ENCODE measurements at regions not wholly inside any gene's neighbourhood (a gene's known extent, or its start where the extent isn't known, plus 50 kb on each side); places are given as distances from the start of the nearest gene placed in this dataset.
A peak's percentile ranks its signal among the peaks of the same experiment; 100 is the strongest.

GRCh38 chr5:20145240-20145639 is 157.2 kb upstream of the CDH18 start:
- no peak for DNase-seq (ENCODE audit: low read depth)
- TF ChIP-seq CTCF (IDR thresholded peaks at IDR 0.05; ENCODE audit: low read length, missing control alignments): no peak
- H3K4me3 ChIP-seq (replicated peaks; ENCODE audit: low read depth, low read length): no peak overlapping the region

GRCh38 chr5:20129501-20129900 is 141.5 kb upstream of the CDH18 start:
- no peak for DNase-seq (ENCODE audit: low read depth)
- no peak for TF ChIP-seq CTCF (IDR thresholded peaks at IDR 0.05; ENCODE audit: low read length, missing control alignments)
- no peak overlapping the region for H3K4me3 ChIP-seq (replicated peaks; ENCODE audit: low read depth, low read length)

- TF ChIP-seq CTCF (IDR thresholded peaks at IDR 0.05; ENCODE audit: low read length, missing control alignments): no peak
- H3K4me3 ChIP-seq (replicated peaks; ENCODE audit: low read depth, low read length): no peak overlapping the region
Observed at GRCh38 chr5:20128343-20128742, 140.3 kb upstream of the CDH18 start.

GRCh38 chr5:20114526-20114925 is 126.5 kb upstream of the CDH18 start:
- no peak for TF ChIP-seq CTCF (IDR thresholded peaks at IDR 0.05; ENCODE audit: low read length, missing control alignments)
- H3K4me3 ChIP-seq (replicated peaks; ENCODE audit: low read depth, low read length): no peak overlapping the region
- no peak for DNase-seq (ENCODE audit: low read depth)

More at GRCh38 chr5:20128343-20128742, 140.3 kb upstream of the CDH18 start:
- no peak for DNase-seq (ENCODE audit: low read depth)

- H3K4me3 ChIP-seq (replicated peaks; ENCODE audit: low read depth, low read length): no peak overlapping the region
- no peak for DNase-seq (ENCODE audit: low read depth)
- TF ChIP-seq CTCF (IDR thresholded peaks at IDR 0.05; ENCODE audit: low read length, missing control alignments): no peak
Observed at GRCh38 chr5:20113931-20114330, 125.9 kb upstream of the CDH18 start.

GRCh38 chr5:20113031-20113715 is 125.2 kb upstream of the CDH18 start:
- no peak for TF ChIP-seq CTCF (IDR thresholded peaks at IDR 0.05; ENCODE audit: low read length, missing control alignments)
- DNase-seq (ENCODE audit: low read depth): peak; percentile 42
- H3K4me3 ChIP-seq (replicated peaks; ENCODE audit: low read depth, low read length): no peak overlapping the region

- no peak overlapping the region for H3K4me3 ChIP-seq (replicated peaks; ENCODE audit: low read depth, low read length)
- TF ChIP-seq CTCF (IDR thresholded peaks at IDR 0.05; ENCODE audit: low read length, missing control alignments): no peak
- DNase-seq (ENCODE audit: low read depth): no peak
Observed at GRCh38 chr5:20109326-20109725, 121.3 kb upstream of the CDH18 start.

All from fibroblast of pulmonary artery (primary cell).